GM18508 (cell line): ENCODE measurements at regions not wholly inside any gene's neighbourhood (a gene's known extent, or its start where the extent isn't known, plus 50 kb on each side); places are given as distances from the start of the nearest gene placed in this dataset.

Experiments
- ATAC-seq: cut with Tn5 transposase; IDR thresholded peaks from one replicate; pipeline ENCODE4 v1.9.1; 2021; ENCODE audit warnings: moderate number of reproducible peaks; ENCODE audit not compliant: insufficient read depth, unreplicated experiment

DNA sequence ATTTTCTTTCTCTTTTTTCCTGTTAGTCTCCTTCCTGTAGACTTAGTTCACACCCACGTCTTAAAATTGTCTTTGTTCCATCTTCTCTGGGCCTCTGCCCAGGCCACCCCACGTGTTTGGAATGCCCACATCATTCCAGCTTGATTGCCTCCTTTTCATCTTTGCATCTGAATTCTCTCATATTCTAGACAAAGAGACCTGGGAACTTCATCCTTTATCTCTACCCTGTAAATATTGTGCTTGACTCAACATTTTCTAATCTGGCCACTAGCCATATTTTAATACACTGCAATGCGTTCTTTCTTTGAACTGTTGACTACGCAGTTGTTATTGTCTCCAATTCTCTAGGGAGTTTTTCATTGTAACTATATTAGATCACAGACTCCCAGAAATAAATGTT is 187.5 kb upstream of the NRXN1 start:
- no peak for ATAC-seq

- ATAC-seq, result no peak
Measured at GRCh38 chr2:51218047-51218446, 186.1 kb upstream of the NRXN1 start.

- ATAC-seq, result no peak
Measured at GRCh38 chr2:51213826-51214225, 181.9 kb upstream of the NRXN1 start.

- no peak for ATAC-seq
Measured at GRCh38 chr2:51212374-51212773, 180.4 kb upstream of the NRXN1 start.

GRCh38 chr2:51208521-51208920 is 176.6 kb upstream of the NRXN1 start:
- no peak for ATAC-seq

DNA sequence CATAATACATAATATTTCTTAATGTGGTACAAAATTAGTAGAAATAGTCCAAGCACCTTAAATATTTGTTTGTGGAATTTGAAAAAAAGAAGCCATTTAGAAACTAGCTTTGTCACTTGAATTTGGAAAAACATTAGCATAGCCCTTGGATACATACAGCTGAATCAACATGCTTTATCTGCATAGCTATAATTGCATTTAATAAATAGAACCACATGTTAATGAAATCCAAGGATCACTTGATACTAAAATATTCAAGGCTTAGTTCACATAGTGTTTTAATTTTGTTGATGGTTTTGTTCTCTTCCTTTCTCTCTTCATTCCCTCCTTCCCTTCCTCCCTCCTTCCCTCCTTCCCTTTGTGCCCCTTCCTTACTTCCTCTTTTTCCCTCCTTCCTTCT is 169.4 kb upstream of the NRXN1 start:
- no peak for ATAC-seq

DNA sequence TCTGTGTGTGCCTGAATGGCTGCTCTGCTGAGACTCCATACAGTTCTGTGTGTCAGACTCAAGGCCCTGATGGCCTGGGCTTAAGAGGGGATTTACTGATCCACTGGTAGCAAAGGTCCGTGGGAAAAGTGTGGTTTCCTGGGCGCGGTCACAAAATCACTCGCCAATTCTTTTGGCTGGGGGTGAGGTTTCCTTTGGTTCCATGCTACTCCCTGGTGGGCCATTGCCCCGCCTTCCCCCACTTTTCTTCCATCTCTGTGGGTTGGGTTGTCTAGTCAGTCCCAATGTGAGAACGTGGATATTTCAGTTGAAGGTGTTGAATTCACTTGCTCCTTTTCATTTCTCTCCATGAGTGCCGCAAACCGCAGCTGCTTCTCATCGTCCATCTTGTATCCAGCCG is 162.7 kb upstream of the NRXN1 start:
- no peak for ATAC-seq

DNA sequence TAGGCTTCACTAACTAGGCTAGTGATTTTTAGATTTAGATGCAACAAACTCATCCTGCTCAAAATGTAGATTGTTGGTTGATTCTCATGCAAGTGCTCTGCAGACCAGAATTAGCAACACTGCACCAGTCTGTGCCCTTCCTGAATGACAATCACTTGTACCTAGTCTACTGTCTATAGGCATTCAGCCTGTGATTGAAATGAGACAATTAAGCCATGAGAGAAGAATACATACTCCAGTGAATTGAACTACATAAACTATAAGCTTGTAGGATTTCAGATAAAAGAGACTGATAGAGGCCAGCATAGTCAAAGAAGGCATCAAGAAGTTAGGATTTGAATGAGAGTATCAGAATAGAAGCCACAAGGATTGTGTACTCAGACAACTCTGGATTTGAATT is 138.3 kb upstream of the NRXN1 start:
- ATAC-seq, result no peak

DNA sequence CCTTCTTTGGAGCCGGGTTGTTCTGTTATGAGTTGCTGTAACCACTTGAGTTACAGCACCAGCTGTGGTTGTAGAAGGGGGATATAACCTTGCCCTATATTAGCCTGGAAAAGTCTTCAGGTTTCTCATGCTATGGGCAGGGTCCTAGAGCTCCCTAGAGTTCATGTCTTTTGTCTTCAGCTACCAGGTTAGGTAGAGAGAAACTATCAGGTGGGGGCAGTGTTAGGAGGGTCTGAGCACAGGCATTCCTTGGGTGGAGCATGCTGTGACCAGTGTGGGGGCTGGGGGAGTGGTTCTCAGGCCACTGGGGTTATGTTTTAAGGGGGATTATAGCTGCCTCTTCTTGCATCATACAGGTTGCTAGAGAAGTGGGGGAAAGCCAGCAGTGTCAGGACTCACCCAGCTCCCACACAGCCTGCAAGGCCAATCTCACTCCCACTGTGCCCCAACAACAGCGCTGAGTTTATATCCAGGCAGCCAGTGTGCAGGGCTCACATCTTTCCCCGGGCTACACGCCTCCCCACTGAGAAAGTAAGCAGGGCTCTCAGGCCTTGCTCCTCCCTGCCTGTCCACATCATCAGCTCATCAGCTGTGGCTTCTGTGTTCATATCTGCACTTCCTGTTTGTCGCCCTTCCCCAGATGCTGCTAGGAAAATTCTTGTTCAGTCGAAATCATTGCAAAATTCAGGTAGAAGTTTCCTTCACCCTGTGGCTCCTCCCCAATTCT is 133.8 kb upstream of the NRXN1 start:
- ATAC-seq, result no peak

- ATAC-seq, result no peak
Measured at GRCh38 chr2:51158251-51158650, 126.3 kb upstream of the NRXN1 start.

DNA sequence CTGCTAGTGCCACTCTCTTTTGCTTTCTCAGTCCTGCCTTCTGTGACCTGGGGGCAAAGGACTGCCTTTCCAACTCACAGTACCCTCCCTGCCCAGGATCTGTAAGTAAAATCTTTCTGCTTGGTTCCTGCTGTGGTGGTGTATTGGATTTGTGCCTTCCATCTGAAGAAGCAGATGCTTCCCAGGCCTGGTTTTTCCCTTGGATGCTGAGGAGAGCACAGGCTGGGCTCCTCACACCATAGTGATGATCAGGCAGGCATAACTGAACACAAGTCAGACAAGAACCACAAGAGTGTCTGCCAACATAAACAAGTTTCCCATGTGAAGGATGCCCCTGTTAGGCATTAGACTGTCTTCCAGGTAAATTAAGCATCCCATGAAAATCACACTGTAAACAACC is 121.3 kb upstream of the NRXN1 start:
- no peak for ATAC-seq

DNA sequence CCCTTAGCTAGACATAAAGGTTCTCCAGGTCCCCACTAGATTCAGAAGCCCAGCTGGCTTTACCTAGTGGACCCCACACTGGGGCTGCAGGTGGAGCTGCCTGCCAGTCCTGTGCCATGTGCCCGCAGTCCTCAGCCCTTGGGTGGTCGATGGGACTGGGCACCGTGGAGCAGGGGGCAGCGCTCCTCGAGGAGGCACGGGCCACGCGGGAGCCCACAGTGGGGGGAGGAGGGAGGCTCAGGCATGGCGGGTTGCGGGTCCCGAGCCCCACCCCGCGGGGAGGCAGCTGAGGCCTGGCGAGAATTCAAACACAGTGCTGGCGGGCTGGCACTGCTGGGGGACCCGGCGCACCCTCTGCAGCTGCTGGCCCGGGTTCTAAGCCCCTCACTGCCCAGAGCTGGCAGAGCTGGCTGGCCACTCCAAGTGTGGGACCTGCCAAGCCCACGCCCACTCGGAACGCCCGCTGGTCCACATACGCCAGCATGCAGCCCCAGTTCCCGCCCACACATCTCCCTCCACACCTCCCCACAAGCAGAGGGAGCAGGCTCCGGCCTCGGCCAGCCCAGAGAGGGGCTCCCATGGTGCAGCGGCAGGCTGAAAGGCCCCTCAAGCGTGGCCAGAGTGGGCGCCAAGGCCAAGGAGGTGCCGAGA is 119.7 kb upstream of the NRXN1 start:
- ATAC-seq, result no peak

- ATAC-seq, result no peak
Measured at GRCh38 chr2:51149725-51150124, 117.8 kb upstream of the NRXN1 start.

DNA sequence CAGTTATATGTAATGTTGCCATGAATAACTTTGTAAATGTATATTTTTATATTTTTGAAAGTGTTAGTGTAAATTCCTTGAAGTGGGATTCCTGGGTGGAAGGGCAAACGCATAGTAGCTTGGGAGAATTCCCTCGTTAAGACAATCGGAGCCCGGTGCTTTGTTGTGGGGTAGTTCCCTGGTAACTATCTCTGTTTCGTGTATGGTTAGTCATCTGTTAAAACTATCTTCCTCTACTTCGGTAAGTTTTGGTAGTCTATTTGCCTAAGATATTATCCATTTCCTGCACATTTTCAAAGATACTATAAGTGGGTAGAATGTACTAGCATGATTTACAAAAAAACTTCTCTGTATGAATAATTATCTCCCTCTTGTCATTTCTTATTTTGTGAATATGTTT is 113.8 kb upstream of the NRXN1 start:
- no peak for ATAC-seq

GRCh38 chr2:51120754-51121280 is 88.9 kb upstream of the NRXN1 start:
- ATAC-seq, result no peak

DNA sequence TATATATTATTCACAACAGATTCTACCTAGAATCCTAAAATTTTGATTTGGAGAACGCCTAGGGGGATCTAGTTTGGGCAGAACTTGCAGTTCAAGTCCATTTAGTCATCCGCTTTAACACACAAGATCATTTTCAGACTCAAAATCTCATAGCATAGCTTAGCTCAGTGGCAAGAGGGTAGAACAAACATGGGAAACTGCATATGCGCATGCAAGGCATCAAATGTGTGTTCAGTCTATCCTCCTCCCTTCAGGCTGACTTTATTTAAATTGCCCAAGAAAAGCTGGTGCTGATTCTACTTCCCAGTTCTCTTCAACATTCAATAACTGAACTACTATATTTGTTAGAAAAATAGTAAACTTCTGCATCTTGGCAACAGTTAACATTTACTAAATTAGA is 79.6 kb upstream of the NRXN1 start:
- ATAC-seq, result no peak

DNA sequence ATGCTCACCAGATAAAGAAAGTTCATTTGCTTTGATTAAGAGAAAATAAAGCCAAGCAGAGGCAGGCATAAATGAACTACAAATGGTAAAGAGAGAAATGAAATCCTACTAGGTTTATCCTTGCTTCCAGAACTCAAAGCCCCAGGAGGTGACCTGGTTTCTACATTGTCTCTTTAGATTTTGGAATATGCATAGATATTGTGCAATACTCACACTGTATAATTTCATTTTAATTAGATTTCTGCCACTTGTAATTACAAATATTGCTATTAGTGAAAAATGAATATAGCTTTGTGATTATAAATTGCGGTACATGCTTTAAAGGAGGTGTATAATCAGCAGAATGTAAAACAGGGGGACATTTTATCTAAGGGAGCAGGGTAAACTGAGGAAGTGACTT is 76.9 kb upstream of the NRXN1 start:
- no peak for ATAC-seq

DNA sequence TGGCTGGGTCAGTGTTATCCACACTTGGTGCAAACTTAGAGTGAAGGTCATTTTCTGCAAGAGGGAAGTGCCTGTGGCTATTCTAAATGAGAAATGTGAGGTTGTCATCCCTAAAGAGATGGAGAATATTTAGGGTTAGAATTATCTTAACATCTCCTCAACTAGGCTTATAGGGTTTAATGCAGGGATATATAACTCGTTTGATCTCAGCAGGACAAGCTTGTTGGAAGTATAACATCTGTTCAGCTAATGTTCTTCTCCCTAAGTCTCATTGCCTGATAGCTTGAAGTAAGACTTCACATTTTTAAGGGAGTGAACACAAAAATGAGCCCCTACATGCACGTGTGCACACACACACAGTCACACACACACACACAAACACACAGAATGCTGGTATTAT is 75.9 kb upstream of the NRXN1 start:
- no peak for ATAC-seq

DNA sequence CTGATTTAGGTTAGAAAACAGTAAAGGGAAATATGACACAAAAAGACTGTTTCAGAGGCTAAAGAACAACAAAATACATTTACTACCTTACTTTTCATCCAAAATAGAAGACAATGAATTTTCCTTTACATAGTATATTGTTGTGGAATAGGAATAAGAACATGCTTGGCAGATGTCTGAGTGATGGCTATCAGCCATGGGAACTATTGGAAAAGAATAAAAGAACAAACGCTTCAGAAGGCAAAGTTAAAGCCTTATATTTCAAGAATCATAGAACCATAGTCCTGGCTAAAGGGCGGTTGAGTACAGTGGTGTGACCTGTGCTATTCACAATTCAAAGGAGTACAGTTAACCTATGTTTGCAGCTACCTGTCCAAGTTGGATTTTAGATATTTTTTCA is 73.9 kb upstream of the NRXN1 start:
- ATAC-seq, result no peak

DNA sequence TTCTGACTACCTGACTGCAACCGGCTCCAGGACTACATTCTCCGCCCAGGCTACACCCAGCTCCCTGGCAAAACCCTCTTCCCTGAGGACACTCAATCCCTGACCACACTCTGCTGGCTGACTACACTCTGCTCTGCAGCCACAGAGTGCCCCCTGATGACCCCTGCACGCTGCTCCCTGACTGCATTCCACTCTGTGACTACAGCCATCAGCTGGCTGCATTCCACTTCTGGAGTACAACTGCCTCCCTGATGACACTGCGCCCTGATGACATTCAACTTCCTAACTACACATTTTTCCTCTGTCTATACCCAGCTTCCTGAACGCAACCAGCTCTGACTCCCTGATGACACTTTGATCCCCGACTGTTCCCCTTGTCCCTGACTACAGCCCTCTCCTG is 71.3 kb upstream of the NRXN1 start:
- ATAC-seq, result no peak

GRCh38 chr2:51093016-51093415 is 61.1 kb upstream of the NRXN1 start:
- no peak for ATAC-seq

DNA sequence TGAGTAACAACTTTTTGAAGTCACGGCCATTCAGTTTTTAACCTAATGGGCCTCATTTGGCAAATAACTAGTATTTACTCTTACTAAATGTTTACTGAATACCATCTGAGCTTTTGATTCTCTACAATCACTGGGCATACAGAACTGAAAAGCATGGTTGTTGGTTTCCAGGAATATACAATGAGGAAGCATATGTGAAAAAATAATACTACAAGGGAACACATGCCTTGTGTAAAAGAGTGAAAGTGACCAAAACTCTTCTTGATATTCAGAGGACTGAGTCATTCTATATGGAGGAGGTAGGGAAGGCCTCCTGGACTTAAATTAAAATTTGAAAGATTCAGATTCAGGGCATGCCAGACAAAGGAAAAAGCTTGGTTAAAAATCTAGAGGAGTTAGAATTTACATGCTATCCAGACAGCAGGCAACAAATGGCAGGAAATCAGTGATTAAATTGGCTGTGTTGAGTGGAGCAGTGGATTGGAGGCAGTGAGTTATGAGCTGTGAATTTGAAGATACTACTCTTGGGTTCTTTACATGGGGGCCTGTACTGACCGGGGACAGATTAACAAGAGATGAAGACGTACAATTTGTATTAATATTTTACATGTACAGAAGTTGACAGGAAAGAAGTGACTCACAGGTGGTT is 53.6 kb upstream of the NRXN1 start:
- ATAC-seq, result no peak
